HG03175 (cell line): ENCODE measurements at regions not wholly inside any gene's neighbourhood (a gene's known extent, or its start where the extent isn't known, plus 50 kb on each side); places are given as distances from the start of the nearest gene placed in this dataset.
"Not testable (repeated sequence)": the region's sequence is repeated elsewhere in the genome, so short reads cannot be mapped to it uniquely, and the experiment has no call there.

ENCODE experiments used
- ATAC-seq: cut with Tn5 transposase; IDR thresholded peaks from one replicate; pipeline ENCODE4 v1.9.1; 2021; ENCODE audit warnings: mild to moderate bottlenecking, moderate library complexity; ENCODE audit not compliant: unreplicated experiment

DNA sequence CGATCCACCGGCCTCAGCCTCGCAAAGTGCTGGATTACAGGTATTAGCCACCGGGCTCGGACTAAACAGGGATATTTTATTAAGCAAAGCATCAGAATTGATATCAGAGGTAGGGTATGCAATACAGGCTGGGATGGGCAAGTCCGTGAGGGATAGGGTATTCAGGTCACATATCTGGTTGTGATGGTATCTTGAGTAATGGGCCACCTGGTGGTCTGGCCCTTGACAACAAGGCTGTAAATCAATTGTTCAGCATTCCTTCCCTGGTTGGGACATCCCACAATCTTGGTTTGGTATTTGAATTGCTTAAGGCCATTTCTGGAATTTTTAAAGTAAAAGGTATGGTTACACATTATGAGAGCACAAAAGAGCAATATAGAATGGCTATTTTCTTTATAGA lies 1588.0 kb downstream of the SLITRK1 start:
- no peak for ATAC-seq

DNA sequence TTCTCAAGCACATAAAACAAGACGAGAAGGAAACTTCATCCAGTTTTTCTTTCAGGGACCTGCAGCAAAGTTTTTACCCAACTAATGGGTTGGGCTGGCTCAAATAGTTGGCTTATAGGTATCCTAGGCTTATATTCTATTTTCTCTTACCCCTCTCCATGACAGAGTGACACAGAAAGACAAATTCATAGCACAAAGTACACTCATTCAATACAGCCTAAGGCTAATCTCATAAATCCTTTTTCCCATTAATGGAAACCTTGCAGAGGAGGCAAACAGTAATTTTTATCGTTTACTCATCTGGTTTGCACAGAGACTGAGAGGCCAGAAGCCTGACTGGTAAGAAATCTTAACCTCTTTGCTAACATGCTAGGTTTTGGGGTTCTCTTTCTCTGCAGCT lies 1589.9 kb downstream of the SLITRK1 start:
- ATAC-seq, result no peak

DNA sequence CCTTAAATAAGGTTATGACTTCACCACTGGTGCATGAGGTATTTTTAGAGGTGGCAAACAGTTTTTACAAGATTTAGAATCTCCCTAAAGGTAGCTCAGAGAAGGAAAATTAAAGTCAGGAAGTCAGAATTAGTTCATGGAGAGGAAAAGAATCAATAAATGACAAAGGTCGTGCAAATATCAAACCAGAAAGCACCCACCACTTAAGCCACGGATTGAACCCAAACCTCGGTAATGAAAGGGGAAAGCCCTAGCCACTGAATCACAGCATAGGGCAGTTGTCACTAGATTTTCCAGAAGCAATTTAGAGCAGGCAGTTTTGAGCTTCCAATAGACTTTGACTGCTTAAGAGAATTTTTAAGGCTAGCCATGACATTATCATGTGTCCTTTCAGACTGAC lies 1590.4 kb downstream of the SLITRK1 start:
- no peak for ATAC-seq

DNA sequence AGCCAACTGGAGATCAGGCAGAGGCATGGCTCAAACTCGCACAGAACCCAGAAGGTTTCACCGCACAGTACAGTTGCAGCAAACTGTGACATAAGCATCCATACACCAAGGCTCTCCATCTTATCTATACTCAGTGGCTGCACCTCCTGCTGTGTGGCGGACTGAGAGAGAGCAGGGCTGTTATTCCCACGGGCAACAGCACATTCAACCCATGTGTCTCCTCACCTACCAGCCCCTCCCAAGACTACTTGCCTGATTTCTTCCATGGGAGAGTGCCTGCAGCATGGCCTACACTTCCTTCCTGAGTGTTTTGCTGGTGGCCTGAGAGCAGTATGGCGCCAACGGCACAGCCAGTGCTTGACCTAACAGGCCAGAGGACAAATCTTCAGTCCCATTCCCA lies 1606.6 kb downstream of the SLITRK1 start:
- no peak for ATAC-seq

DNA sequence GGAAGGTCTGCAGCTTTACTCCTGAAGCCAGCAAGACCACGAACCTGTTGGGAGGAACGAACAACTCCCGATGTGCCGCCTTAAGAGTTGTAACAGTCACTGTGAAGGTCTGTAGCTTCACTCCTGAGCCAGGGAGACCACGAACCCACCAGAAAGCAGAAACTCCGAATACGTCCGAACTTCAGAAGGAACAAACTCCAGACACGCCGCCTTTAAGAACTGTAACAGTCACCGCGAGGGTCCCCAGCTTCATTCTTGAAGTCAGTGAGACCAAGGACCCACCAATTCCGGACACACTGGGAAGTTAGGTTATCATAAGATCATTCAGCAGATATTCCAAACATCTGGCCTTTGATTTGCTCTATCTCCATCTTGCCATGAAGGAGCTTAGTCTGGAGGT lies 1623.0 kb downstream of the SLITRK1 start:
- no peak for ATAC-seq

DNA sequence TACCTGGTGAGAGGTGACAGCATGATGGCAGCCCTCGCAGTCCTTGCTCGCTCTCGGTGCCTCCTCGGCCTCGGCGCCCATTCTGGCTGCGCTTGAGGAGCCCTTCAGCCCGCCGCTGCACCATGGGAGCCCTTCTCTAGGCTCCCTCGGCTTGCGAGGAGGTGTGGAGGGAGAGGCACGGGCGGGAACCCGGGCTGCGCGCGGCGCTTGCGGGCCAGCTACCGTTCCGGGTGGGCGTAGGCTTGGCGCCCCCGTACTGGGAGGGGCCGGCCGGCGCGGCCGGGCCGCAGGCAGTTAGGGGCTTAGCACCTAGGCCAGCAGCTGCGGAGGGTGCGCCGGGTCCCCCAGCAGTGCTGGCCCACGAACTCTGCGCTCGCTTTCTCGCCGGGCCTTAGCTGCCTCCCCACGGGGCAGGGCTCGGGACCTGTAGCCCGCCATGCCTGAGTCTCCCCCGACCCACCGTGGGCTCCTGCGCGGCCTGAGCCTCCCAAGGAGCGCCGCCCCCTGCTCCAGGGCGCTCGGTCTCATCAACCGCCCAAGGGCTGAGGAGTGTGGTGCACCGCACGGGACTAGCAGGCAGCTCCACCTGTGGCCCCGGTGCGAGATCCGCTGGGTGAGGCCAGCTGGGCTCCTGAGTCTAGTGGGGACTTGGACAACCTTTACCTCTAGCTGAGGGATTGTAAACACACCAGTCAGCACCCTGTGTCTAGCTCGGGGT lies 1624.3 kb downstream of the SLITRK1 start:
- no peak for ATAC-seq

DNA sequence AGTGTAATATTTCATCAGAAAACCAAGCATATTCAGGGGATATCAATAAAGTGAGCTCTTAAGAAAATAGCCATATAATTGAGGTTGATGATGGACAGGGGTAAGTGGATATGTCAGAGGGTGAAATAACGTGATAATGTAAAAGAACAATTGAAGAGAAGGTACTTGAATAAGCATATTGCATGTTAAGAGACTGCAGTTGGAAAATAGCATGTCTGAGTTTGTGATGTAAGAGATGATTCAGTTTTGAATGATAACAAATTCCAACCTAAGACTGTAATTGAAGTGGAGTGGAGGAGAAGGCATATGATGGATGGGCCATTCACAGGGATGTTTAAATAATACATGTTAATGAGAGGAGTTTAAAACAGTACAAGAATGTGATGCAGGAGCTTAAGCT lies 1633.5 kb downstream of the SLITRK1 start:
- ATAC-seq, result no peak

DNA sequence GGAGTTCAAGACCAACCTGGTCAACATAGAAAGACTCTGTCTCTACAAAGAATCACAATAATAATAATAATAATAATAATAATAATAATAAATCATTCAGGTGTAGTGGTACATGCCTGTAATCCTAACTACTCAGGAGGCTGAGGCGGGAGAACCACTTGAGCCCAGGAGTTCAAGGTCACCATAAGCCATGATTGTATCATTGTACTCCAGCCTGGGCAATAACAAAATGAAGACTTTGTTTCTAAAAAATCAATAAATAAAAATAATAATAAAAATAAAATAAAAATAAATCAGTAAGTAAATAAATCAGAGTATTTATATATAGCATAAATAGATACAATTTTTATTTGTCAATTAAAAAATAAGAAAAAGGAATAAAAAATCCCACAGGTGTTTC lies 1636.4 kb downstream of the SLITRK1 start:
- ATAC-seq, result no peak

DNA sequence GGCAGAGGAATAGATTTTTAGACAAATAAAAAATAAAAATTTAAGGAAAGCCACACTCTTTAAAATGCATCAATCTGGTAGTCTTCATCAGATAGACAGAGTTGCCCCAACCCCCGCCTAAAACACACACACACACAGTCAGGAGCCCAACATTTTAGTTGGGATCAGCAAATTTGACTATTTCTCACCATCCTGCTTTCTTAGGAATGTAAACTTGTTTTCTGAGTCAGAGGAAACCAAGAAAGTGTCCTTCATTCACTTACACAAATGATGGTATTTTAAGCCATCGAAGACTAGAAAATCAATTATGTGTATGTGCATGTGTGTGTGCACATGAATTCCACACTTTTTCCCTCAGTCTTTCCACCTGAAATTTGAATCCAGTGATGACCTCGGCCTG lies 1657.5 kb downstream of the SLITRK1 start:
- no peak for ATAC-seq

DNA sequence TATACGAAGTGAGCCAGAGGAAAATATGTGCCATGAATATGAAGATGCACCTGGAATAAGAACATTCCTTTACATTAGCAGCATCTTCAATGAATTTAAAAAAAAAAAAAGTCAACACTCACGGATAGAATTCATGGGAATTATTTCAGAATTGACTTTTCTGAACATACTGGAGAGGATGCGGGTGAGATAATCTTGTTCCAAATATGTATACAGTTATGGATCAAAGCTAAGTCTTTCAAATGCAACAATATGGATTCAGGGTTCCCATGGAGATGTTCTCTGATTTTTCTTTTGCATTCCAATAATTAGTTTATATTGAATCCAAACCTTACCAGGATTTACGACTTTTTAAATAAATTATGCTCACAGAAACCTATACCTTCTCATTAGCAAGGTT lies 1660.7 kb downstream of the SLITRK1 start:
- no peak for ATAC-seq

DNA sequence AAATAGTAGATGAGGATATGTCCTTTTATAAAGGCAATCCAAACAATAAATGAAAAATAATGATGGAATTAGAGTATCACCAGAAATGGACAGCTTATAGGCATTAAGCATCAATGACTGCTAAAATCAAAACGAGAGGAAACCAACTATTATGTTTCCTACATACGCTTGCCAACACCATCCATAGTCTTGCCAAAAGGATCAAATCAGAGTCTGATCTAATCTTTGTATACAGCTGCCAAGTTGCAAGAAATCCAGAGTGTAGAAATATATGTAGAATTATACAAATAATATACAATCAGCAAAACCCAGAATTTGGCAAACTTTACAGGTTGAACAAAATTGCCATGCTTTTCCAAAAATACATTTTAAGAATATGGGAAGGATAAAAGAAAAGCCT lies 1661.6 kb downstream of the SLITRK1 start:
- no peak for ATAC-seq

DNA sequence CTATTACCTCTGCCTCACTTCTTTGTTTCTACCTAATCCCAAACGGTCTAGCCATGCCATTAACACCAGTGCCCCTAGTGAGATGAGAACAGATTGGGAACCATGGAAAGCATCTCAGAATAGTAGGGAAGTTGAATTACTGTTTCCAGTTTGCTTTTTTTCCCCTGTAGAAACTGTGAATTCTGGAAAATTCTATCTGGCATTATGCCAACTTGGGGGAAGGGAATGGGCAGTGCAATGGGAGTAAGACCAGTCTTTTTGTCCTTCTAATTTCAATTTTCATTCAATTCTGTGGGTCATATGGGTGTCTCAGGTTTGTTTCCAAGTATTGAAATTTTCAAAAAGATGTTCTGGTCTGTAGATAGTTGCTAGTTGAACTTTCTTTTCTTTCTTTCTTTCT lies 1666.1 kb downstream of the SLITRK1 start:
- ATAC-seq, result no peak

DNA sequence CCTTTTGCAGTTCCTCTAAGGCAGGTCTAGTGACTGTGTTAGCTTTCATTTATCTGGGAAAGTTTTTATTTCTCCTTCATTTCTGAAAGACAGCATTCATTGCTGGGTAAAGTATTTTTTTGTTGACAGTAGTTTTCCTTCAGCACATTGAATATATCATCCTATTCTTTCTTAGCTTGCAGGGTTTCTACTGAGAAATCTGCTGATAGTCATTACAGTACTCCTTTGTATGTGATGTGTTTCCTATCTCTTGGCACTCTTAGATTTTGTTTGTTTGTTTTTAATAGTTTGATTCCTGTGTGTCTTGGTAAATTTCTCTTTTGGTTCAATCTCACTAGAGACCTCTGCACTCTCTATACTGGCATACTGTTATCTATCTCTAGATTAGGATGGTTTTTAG lies 1667.9 kb downstream of the SLITRK1 start:
- no peak for ATAC-seq

DNA sequence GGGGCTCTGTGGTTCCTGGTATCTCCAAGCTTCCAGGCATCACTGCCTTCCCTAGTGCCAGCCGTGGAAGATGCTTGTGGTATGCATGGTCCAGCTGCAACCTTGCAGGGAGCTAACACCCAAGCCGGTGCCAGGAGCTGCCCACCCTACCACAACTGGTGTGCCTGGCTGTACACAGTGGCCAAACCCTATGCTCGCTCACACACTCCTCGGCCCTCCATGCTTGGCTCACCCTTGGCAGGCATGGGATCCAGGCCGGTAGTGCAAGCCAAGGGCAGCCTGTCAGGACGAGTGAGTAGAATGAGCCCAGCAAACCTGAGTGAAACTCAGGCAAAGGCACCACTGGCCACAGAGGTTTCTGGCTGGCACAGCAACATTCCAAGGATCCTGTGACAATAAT lies 1676.0 kb downstream of the SLITRK1 start:
- ATAC-seq, result no peak

DNA sequence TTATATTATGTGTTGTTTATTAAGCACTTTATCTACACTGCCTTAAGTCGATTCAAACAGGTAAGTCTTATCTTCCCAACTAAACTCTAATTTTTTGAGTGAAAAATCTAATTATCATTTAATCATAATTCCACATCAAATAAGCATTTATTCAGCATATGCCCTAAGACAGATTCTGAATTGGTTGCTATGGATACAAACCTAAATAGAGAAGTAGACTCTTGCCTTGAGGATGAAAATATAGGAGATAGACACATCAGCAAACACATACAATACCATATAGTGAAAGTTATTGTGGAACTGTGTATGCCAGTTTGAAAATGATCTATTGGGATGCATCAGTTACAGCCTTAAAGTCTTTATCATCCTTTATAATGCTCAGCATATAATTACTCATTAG lies 1679.9 kb downstream of the SLITRK1 start:
- ATAC-seq, result no peak

DNA sequence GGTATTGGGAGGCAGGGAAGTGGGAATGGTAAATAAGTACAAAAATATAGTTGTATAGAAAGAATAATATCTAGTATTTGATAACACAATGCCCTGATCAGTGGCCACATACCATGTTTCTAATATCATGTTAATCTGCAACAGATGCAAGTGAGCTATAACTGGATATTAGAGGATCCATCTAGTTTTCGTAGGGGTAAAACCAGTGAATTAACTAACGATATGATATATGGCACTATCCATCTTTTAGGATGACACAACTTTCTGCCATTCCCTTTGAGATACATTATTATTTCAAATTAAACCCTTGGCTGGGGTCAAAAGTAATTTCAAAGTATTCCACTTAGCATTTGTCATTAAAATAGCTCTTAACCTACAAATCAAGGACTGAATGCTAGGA lies 1686.2 kb downstream of the SLITRK1 start:
- no peak for ATAC-seq

DNA sequence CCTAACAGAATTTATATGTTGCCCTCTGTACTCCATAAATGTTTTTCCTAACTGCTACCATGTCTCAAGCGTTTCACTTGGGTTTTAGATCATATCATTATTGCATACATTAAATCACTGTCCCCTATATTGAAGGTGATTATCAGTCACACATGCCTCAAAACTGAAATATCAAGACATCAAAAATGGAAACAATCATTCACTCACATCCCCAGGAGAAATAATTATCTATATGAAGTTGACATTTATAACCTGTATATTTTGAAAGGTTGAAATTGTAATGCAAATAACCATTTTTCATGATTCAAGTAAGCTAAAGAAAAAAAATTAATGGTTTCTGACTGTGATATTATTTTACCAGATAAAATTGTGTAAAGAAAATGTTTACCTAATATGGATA lies 1695.0 kb downstream of the SLITRK1 start:
- ATAC-seq, result no peak

DNA sequence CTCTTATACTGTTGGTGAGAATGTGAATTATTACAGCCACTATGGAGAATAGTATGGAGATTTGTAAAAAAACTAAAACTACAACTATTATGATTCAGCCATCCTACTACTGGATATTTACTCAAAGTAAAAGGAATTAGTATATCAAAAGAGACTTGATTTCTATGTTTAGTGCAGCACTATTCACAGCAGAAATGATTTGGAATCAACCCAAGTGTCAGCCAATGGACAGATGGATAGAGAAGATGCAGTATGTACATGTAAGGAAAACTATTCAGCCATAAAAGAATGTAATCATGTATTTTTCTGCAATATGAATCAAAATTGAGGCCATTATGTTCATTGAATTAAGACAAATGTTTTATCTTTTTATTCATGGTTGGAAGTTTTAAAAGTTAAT lies 1705.5 kb downstream of the SLITRK1 start:
- ATAC-seq, result no peak

DNA sequence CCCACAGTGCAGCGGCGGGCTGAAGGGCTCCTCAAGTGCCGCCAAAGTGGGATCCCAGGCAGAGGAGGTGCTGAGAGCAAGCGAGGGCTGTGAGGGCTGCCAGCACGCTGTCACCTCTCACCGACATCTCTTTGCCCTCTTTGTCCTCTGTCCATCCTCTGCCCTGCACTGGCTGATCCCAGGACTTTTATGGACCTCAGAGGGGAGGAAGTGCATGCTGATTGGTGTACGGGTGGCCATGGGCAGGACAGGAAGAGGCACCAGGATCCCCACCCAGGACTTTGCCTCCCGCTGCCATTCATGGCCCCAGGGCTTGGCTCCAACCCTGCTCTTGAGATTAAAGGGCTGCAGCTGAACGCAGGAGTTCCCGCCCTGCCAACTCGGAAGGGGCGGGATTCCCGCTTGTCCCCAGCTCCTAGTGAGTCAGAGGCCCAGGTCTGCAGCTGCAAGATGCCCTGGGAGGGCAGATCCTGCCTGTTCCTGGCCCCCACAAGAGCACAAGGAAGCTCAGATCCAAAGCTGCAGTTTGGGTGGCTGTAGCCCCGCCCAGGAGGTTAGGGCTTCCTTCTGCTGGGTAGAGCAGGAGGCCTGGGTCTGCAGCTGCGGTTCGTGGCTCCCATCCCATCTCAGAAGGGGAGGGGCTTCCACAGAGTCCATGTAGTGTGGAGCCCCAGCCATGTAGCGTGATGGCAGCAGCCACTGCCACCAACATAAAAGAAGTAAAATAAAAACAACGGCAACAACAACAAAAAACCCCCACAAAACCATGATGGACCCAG lies 1716.7 kb downstream of the SLITRK1 start:
- ATAC-seq, result no peak

DNA sequence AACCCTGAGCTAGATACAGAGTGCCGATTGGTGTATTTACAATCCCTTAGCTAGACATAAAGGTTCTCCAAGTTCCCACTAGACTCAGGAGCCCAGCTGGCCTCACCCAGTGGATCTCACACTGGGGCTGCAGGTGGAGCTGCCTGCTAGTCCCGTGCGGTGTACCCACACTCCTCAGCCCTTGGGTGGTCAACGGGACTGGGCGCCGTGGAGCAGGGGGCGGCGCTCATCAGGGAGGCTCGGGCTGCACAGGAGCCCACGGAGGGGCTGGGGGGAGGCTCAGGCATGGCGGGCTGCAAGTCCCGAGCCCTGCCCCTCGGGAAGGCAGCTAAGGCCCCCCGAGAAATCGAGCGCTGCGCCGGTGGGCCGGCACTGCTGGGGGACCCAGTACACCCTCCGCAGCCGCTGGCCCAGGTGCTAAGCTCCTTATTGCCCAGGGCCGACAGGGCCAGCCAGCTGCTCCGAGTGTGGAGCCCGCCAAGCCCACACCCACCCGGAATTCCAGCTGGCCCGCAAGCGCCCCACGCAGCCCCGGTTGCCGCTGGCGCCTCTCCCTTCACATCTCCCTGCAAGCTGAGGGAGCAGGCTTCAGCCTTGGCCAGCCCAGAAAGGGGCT lies 1717.4 kb downstream of the SLITRK1 start:
- ATAC-seq, result not testable (repeated sequence)

DNA sequence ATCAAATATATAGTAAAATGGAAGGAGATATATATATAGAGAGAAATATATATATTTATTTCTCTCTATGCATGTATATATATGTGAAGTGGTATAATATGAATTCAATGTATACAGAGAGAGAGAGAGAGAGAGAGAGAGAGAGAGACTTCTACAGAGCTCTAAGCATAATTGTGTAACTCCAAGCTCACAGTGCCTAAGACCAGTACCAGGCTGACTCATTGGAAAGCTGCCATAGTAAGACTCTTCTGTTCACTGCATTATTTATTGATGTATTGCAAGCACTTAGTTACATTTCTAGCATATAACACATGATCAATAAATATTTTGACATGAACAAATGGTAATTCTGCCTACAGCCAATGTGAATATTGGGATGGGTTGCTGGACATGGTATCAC lies 1734.7 kb downstream of the SLITRK1 start:
- ATAC-seq, result no peak

DNA sequence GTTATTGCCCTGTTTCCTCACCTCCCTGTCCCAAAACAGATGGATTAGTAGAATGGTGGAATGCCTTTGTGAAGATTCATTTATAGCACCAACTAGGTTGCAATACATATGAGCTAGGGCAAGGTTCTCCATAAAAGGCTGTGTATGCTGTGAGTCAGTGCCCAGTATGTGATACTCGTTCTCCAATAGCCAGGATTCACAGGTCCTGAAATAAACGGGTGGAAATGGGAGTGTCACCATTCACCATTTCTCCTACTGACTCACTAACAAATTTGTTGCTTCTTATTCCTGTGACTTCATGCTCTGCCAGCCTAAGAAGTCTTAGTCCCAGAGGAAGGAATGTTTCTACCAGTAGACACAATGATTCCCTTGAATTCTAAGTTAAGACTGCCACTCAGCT lies 1745.4 kb downstream of the SLITRK1 start:
- no peak for ATAC-seq
